ENCODE measurements at regions not wholly inside any gene's neighbourhood (a gene's known extent, or its start where the extent isn't known, plus 50 kb on each side); places are given as distances from the start of the nearest gene placed in this dataset.

GRCh38 chr2:81542119-81542518 is 1237.6 kb upstream of the LRRTM1 start:
- TF ChIP-seq CTCF (IDR thresholded peaks at IDR 0.05) = no peak
- no peak for TF ChIP-seq POLR2A (IDR thresholded peaks at IDR 0.05)
- no peak for TF ChIP-seq POLR2AphosphoS5 (IDR thresholded peaks at IDR 0.05)
- TF ChIP-seq EP300 (IDR thresholded peaks at IDR 0.05) = no peak

Data from upper lobe of left lung (tissue), 4 donors.